ENCODE measurements at regions not wholly inside any gene's neighbourhood (a gene's known extent, or its start where the extent isn't known, plus 50 kb on each side); places are given as distances from the start of the nearest gene placed in this dataset.

DNA sequence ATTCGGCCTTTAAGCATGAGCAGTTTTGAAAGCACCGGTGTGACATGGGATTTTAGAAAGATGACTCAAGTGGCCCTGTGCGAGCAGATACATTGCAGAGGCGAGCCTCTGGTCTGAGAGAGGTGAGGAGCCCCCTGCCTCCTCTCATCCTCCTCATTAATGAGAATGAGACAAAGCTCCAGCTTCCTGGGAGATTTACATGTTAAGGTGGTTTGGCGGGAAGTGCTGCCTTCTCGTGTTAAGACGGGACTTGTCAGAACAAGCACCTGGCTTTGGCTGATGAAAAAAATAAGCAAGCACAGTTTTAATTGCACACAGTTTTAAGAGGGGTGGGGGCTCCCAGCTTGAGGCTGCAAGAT is 68.1 kb downstream of the ACTL7B start:
- in situ Hi-C loops (cut with MboI; ENCODE audit: low sequenced_read_pairs, unreplicated experiment): no loop called here
- DNase-seq (ENCODE audit: low spot score): no peak
- TF ChIP-seq, protein P1, sequence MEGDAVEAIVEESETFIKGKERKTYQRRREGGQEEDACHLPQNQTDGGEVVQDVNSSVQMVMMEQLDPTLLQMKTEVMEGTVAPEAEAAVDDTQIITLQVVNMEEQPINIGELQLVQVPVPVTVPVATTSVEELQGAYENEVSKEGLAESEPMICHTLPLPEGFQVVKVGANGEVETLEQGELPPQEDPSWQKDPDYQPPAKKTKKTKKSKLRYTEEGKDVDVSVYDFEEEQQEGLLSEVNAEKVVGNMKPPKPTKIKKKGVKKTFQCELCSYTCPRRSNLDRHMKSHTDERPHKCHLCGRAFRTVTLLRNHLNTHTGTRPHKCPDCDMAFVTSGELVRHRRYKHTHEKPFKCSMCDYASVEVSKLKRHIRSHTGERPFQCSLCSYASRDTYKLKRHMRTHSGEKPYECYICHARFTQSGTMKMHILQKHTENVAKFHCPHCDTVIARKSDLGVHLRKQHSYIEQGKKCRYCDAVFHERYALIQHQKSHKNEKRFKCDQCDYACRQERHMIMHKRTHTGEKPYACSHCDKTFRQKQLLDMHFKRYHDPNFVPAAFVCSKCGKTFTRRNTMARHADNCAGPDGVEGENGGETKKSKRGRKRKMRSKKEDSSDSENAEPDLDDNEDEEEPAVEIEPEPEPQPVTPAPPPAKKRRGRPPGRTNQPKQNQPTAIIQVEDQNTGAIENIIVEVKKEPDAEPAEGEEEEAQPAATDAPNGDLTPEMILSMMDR (IDR thresholded peaks at IDR 0.05; ENCODE audit: borderline replicate concordance, control extremely low read depth, extremely low read depth, insufficient read depth, missing control alignments): no peak

DNA sequence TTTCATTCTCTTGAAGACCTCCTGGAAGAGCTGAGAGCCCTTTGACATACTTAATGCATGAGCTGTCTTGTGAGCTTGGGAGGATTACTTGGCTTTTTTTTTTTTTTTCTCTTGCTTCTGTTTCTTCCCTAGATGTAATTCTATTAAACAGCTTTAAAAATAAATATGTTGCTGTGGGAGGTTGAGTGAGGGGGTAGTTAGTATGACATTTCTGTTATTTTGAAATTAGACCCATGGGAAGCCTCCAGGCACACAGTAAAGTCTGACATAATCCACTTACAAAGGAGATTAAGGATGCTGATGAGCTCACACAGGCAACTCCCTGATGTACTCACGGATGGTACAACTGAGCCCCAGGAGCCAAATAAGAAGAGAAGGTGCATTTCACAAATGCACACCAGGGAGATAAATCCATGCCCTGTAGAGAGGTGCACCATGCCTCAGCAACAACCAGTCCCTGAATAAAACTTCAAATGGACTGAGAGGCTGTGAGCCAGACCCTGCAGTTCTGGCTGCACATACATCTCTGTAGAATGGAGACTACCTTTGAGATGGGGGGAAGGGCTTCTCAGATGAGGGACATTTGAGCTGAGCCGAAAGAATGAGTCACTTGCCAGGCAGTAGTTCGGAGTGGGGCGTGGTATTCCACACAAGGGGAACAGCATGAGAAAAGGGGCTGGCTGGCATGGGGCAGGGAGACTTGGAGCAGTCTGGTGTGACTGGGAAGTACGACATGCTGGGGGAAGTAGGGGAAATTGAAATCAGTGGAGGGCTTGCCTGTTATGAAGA is 68.7 kb downstream of the ACTL7B start:
- TF ChIP-seq, protein P1 (IDR thresholded peaks at IDR 0.05; ENCODE audit: borderline replicate concordance, control extremely low read depth, extremely low read depth, insufficient read depth, missing control alignments): no peak
- in situ Hi-C loops (cut with MboI; ENCODE audit: low sequenced_read_pairs, unreplicated experiment): no loop called here
- no peak for DNase-seq (ENCODE audit: low spot score)

DNA sequence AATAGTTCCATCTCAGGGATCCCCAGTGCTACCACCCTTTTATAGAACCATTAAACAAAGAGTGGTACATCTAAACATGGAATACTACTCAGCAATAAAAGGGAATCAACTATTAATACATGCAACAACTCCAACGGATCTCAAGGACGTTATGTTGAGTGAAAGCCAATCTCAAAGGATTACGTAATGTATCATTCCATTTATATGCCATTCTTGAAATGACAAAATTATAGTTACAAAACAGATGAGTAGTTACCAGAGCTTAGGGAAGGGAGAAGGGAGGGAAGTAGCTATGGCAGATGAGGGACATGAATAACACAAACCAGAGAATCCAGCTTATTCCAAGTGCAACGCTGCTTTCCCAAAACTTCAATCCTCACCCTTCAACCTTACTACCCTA is 69.5 kb downstream of the ACTL7B start:
- TF ChIP-seq, protein P1 (IDR thresholded peaks at IDR 0.05; ENCODE audit: borderline replicate concordance, control extremely low read depth, extremely low read depth, insufficient read depth, missing control alignments): no peak
- in situ Hi-C loops (cut with MboI; ENCODE audit: low sequenced_read_pairs, unreplicated experiment): no loop called here

DNA sequence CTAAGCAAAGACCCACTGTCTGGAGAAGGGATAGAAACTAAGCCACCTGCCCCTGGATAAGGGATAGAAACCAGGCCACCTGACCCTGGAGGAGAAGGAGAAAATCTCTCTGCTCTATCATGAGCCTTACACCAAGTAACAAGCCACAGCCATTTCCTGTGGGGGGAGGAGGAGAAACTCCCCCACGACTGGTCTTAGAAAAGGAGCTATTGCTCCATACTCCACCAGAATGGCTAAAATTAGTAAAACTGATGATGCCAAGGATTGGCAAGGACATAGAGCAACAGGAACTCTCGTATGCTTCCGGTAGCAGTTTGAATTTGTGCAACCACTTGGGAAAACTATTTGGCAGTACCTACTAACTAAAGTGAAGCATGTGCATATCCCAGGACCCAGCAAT is 70.8 kb downstream of the ACTL7B start:
- in situ Hi-C loops (cut with MboI; ENCODE audit: low sequenced_read_pairs, unreplicated experiment): no loop called here

More for the DNA sequence above, 69.5 kb downstream of the ACTL7B start:
- no peak for DNase-seq (ENCODE audit: low spot score)

DNA sequence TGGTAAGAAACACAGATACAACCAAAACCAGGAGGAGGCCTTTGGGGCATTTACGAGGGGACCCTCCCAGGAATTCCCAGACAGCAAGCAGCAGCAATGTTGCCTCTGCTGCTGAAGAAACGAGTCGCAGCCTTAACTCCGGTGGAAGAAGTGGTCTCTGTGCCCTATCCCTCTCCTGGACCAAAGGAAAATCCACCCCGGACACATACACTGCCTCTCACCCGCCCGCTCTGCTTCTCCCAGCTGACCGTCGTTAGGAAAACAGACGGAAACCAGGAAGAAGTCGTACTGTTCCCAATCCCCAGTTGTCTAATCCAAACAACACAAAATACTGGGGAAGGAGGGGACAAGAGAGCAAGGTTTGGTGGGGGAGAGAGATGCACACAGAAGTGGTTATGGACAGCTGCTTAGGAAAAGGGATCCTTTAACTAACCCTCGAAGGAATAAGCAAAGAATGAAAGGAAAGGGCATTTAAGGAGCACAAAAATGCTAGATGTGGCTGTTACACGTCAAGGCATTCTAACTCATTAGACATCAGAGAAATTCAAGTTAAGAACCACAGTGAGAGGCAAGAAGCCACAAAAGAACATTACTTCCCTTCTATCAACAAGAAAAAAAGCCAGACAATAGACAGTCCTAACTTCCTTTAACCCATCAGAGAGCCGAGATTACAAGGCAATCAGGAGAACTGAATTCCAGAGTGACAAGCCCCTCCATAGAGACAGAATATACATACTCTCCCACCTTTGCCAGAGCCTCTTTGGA is 71.9 kb downstream of the ACTL7B start:
- in situ Hi-C loops (cut with MboI; ENCODE audit: low sequenced_read_pairs, unreplicated experiment): no loop called here
- TF ChIP-seq, protein P1 (IDR thresholded peaks at IDR 0.05; ENCODE audit: borderline replicate concordance, control extremely low read depth, extremely low read depth, insufficient read depth, missing control alignments): no peak
- no peak for DNase-seq (ENCODE audit: low spot score)

More for the DNA sequence above, 70.8 kb downstream of the ACTL7B start:
- DNase-seq (ENCODE audit: low spot score): no peak
- TF ChIP-seq, protein P1 (IDR thresholded peaks at IDR 0.05; ENCODE audit: borderline replicate concordance, control extremely low read depth, extremely low read depth, insufficient read depth, missing control alignments): no peak

DNA sequence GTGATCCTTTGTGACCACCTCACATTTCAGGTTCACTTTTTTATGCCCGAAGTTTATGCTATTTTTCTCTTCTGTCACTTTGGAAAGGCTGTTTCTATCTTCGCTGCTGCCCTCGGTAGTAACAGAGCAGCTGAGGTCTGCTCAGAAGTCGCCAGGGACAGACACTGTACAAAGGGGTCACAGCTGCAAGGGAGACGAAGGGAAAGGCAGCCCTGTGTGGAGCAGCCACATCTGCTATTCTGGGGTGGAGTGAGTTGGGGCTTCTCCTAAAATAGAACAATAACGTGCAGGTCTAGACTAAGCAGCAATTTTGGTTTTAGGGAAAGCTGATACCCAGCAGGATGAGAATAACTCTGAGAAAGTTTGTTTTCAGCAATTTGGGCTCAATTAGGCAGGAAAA is 72.5 kb downstream of the ACTL7B start:
- no peak for DNase-seq (ENCODE audit: low spot score)
- TF ChIP-seq, protein P1 (IDR thresholded peaks at IDR 0.05; ENCODE audit: borderline replicate concordance, control extremely low read depth, extremely low read depth, insufficient read depth, missing control alignments): no peak
- in situ Hi-C loops (cut with MboI; ENCODE audit: low sequenced_read_pairs, unreplicated experiment): no loop called here
